Endodermal cell (in vitro differentiated cells): ENCODE measurements at regions not wholly inside any gene's neighbourhood (a gene's known extent, or its start where the extent isn't known, plus 50 kb on each side); places are given as distances from the start of the nearest gene placed in this dataset.

Source experiments
- DNase-seq: peaks from one replicate; pipeline ENCODE4 v3.0.0-alpha.2; 2017
- H3K27ac ChIP-seq: 2 replicates; pipeline ENCODE4 v1.5.1; 2013; ENCODE audit warnings: mild to moderate bottlenecking, low read depth, low read length, moderate library complexity
- H3K27me3 ChIP-seq: 2 replicates; pipeline ENCODE4 v1.6.1; 2013; ENCODE audit warnings: mild to moderate bottlenecking, low read length, moderate library complexity; ENCODE audit not compliant: insufficient read depth, control insufficient read depth, poor library complexity, severe bottlenecking
- H3K36me3 ChIP-seq: 2 replicates; pipeline ENCODE4 v1.7.0; 2013; ENCODE audit warnings: mild to moderate bottlenecking, low read length, moderate library complexity; ENCODE audit not compliant: control insufficient read depth, insufficient read depth
- H3K4me1 ChIP-seq: one replicate; pipeline ENCODE4 v1.7.0; 2013; ENCODE audit warnings: low read length; ENCODE audit not compliant: control insufficient read depth, insufficient read depth
- H3K4me3 ChIP-seq: 2 replicates; pipeline ENCODE4 v1.5.1; 2013; ENCODE audit warnings: mild to moderate bottlenecking, low read length, moderate library complexity
- H3K9ac ChIP-seq: 2 replicates; pipeline ENCODE4 v1.6.1; 2013; ENCODE audit warnings: mild to moderate bottlenecking, low read length, moderate library complexity; ENCODE audit not compliant: poor library complexity, severe bottlenecking; ENCODE audit errors: extremely low read depth
- H3K9me3 ChIP-seq: 2 replicates; pipeline ENCODE4 v1.6.1; 2013; ENCODE audit warnings: mild to moderate bottlenecking, low read length, moderate library complexity; ENCODE audit not compliant: control insufficient read depth
- H3K27ac Mint-ChIP-seq: 2 replicates; pipeline ENCODE4 v1.8.0; 2020; ENCODE audit warnings: mixed read lengths
- H3K27me3 Mint-ChIP-seq: 2 replicates; pipeline ENCODE4 v1.8.0; 2021; ENCODE audit warnings: mild to moderate bottlenecking, mixed read lengths; ENCODE audit not compliant: insufficient read depth
- H3K36me3 Mint-ChIP-seq: 2 replicates; pipeline ENCODE4 v1.8.0; 2020; ENCODE audit warnings: low read depth, mixed read lengths
- H3K4me1 Mint-ChIP-seq: 2 replicates; pipeline ENCODE4 v1.8.0; 2020; ENCODE audit warnings: mixed read lengths
- H3K4me3 Mint-ChIP-seq: 2 replicates; pipeline ENCODE4 v1.8.0; 2020; ENCODE audit warnings: mild to moderate bottlenecking, moderate library complexity, mixed read lengths
- H3K9me3 Mint-ChIP-seq: 2 replicates; pipeline ENCODE4 v1.8.0; 2020; ENCODE audit warnings: mild to moderate bottlenecking, mixed read lengths
- CTCF ChIP-seq: fragments of 200-600 bp; sonication (generic); conservative IDR thresholded peaks from 2 replicates; pipeline ENCODE4 v1.5.0; 2021; ENCODE audit warnings: antibody characterized with exemption, mild to moderate bottlenecking
- WGBS, 2 experiments: methylation state at CpG; one replicate each; pipeline versions ENCODE4 v1.1.5 to v1.1.7; 2013; ENCODE audit warnings: missing lambda C conversion rate in 2 of 2, mixed read lengths in 1 of 2; ENCODE audit not compliant: insufficient coverage in 1 of 2, insufficient read length in 1 of 2; 5-methylcytosine and 5-hydroxymethylcytosine counted together

DNA sequence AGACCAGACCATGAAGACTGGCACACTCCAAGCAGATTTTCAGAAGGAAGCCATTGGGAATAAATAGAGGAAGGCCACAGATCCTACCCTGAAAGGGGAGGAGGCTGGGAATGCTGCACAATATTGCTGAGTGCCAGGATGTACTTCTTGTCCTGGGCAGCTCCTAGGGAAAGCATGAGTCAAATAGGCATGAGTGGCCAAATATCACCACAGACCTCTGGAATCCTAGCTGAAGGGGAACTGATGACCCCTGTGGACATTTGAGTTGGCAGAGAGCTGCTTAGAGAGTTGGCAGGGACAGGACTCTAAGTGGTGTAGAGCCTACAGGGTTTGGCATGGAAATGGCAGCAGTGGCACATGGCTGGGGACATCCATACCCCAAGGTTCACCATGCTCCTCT lies 234.3 kb upstream of the TRPC4 start:
- H3K9ac ChIP-seq: no peak overlapping the region
- no peaks in the 10 kb centered on the region for H3K4me1 ChIP-seq
- H3K9me3 ChIP-seq: no peaks in the 10 kb centered on the region
- H3K4me1 Mint-ChIP-seq: no peaks in the 10 kb centered on the region
- H3K36me3 ChIP-seq: no peaks in the 10 kb centered on the region
- H3K4me3 ChIP-seq: no peak overlapping the region
- no peak overlapping the region for H3K4me3 Mint-ChIP-seq
- no peak for TF ChIP-seq CTCF
- H3K27ac ChIP-seq: no peak overlapping the region
- H3K27ac Mint-ChIP-seq: no peak overlapping the region
- no peaks in the 10 kb centered on the region for H3K27me3 ChIP-seq
- H3K27me3 Mint-ChIP-seq: no peaks in the 10 kb centered on the region
- DNase-seq: no peak
- no peaks in the 10 kb centered on the region for H3K9me3 Mint-ChIP-seq
- no peaks in the 10 kb centered on the region for H3K36me3 Mint-ChIP-seq

- Mint-ChIP-seq H3K4me1 (no peaks in the 10 kb centered on the region), H3K9me3 (no peaks in the 10 kb centered on the region), H3K36me3 (no peaks in the 10 kb centered on the region), H3K27ac (no peak overlapping the region), H3K27me3 (no peaks in the 10 kb centered on the region), H3K4me3 (no peak overlapping the region)
- H3K4me3 ChIP-seq: no peak overlapping the region
- no peak overlapping the region for H3K9ac ChIP-seq
- no peak for DNase-seq
- H3K27ac ChIP-seq: no peak overlapping the region
- H3K9me3 ChIP-seq: no peaks in the 10 kb centered on the region
- no peaks in the 10 kb centered on the region for H3K27me3 ChIP-seq
- H3K4me1 ChIP-seq: no peaks in the 10 kb centered on the region
- TF ChIP-seq CTCF: no peak
- no peaks in the 10 kb centered on the region for H3K36me3 ChIP-seq
Measured at GRCh38 chr13:38099751-38100150, 230.2 kb upstream of the TRPC4 start.

DNA sequence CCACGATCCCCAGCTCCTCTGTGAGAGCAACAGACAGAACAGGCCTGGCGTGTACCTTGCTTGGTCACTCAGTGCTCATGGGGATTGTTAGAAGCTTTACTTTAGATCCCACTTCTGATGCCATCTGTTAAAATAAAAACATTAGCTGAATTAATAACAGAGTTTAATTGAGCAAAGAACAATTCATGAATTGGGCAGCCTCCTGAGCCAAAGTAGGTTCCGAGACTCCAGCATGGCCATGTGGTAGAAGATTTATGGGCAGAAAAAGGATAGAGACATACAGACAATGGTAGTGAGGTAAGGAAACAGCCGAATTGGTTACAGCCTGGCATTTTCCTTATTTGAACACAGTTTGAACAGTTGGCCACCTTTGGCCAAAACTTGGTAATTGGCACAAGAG lies 223.9 kb upstream of the TRPC4 start:
- Histone ChIP-seq H3K27ac (no peak overlapping the region), H3K9me3 (no peaks in the 10 kb centered on the region), H3K4me1 (no peaks in the 10 kb centered on the region), H3K27me3 (no peaks in the 10 kb centered on the region), H3K9ac (no peak overlapping the region), H3K36me3 (no peaks in the 10 kb centered on the region), H3K4me3 (no peak overlapping the region)
- WGBS, 2 experiments: 94% methylated on average over 3 to 4 of the region's 4 CpGs
- Mint-ChIP-seq H3K27me3 (no peaks in the 10 kb centered on the region), H3K27ac (no peak overlapping the region), H3K4me3 (no peak overlapping the region), H3K4me1 (no peaks in the 10 kb centered on the region), H3K9me3 (peaks cover 8% of the 10 kb centered on the region), H3K36me3 (no peaks in the 10 kb centered on the region)
- TF ChIP-seq CTCF: no peak
- DNase-seq: no peak
